CD4-positive, alpha-beta T cell treated with Interleukin-4 for 1 hour (primary cell): ENCODE measurements at regions not wholly inside any gene's neighbourhood (a gene's known extent, or its start where the extent isn't known, plus 50 kb on each side); places are given as distances from the start of the nearest gene placed in this dataset.

Experiments
- DNase-seq, 2 donors: peaks; one replicate each; pipeline ENCODE4 v3.0.0-alpha.2; 2020 to 2022

GRCh38 chr17:77867976-77868713 is 90.4 kb upstream of the TNRC6C start:
- DNase-seq: no peak

- DNase-seq: no peak
Measured at GRCh38 chr17:77869041-77869599, 89.4 kb upstream of the TNRC6C start.

- peak; percentile 36 to 87 for DNase-seq
Measured at GRCh38 chr17:77869665-77870132, 88.8 kb upstream of the TNRC6C start.

- DNase-seq: peak; percentile 32 to 43
Measured at GRCh38 chr17:77872199-77872598, 86.3 kb upstream of the TNRC6C start.

GRCh38 chr17:77872714-77873499 is 85.6 kb upstream of the TNRC6C start:
- no peak for DNase-seq

- no peak for DNase-seq
Measured at GRCh38 chr17:77873500-77874302, 84.8 kb upstream of the TNRC6C start.

- DNase-seq: no peak
Measured at GRCh38 chr17:77874303-77875050, 84.0 kb upstream of the TNRC6C start.

GRCh38 chr17:77875051-77875780 is 83.3 kb upstream of the TNRC6C start:
- no peak for DNase-seq

- peak in 1 of 2 donors; percentile 68 for DNase-seq
Measured at GRCh38 chr17:77875881-77876509, 82.5 kb upstream of the TNRC6C start.

GRCh38 chr17:77877036-77877435 is 81.5 kb upstream of the TNRC6C start:
- no peak for DNase-seq

- DNase-seq: no peak
Measured at GRCh38 chr17:77877646-77878355, 80.7 kb upstream of the TNRC6C start.

- DNase-seq: no peak
Measured at GRCh38 chr17:77879226-77879895, 79.1 kb upstream of the TNRC6C start.

- no peak for DNase-seq
Measured at GRCh38 chr17:77879896-77880280, 78.6 kb upstream of the TNRC6C start.

GRCh38 chr17:77880711-77881450 is 77.6 kb upstream of the TNRC6C start:
- DNase-seq: peak in 1 of 2 donors; percentile 30

GRCh38 chr17:77881545-77881944 is 77.0 kb upstream of the TNRC6C start:
- peak; percentile 85 to 88 for DNase-seq

- peak in 1 of 2 donors; percentile 28 for DNase-seq
Measured at GRCh38 chr17:77882040-77882439, 76.5 kb upstream of the TNRC6C start.

- DNase-seq: peak; percentile 93 to 94
Measured at GRCh38 chr17:77882481-77883212, 75.9 kb upstream of the TNRC6C start.

GRCh38 chr17:77883213-77883650 is 75.3 kb upstream of the TNRC6C start:
- no peak for DNase-seq
